ENCODE measurements at regions not wholly inside any gene's neighbourhood (a gene's known extent, or its start where the extent isn't known, plus 50 kb on each side); places are given as distances from the start of the nearest gene placed in this dataset.

DNA sequence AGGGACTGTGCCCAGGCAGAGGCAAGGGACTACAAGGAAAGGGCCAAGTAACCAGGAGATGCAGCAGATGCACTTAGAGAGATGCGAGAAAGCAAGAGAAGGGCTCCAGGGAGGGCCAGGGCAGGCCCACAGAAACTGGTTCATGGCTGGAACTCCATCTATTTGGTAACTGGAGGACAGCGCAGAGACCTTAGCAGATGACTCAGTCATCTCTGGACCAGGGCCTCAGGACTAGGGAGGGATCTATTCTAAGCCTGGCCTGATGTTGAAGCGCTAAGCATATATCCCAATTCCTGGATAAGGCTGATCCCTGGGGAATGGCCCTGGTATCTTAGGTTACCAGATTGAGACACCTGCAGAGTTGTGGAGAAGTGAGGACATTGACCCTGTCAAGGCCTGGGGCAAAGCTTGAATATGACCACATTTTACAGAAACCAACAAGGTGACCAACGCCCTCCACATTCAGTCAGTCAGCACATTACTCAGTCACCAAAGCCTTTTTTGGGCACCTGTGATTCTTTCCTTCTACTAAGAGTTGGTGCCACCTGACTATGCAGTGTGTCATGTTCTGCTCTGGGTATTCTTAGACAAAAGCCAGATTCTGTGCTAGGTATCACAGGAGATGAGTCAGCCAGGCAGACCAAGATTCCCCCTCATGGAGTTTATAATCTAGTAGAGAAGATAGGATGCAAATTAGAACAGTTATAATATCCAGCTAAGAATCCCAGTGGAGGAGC, 68.4 kb upstream of the SLCO3A1 start:
- Histone ChIP-seq H3K27ac (replicated peaks) (no peak overlapping the region), H3K4me3 (no peak overlapping the region), H3K36me3 (no peaks in the 10 kb centered on the region), H3K9me3 (replicated peaks) (no peaks in the 10 kb centered on the region), H3K27me3 (ENCODE audit: low read depth) (no peaks in the 10 kb centered on the region), H3K4me1 (peaks cover 14% of the 10 kb centered on the region)
- TF ChIP-seq, protein P1, sequence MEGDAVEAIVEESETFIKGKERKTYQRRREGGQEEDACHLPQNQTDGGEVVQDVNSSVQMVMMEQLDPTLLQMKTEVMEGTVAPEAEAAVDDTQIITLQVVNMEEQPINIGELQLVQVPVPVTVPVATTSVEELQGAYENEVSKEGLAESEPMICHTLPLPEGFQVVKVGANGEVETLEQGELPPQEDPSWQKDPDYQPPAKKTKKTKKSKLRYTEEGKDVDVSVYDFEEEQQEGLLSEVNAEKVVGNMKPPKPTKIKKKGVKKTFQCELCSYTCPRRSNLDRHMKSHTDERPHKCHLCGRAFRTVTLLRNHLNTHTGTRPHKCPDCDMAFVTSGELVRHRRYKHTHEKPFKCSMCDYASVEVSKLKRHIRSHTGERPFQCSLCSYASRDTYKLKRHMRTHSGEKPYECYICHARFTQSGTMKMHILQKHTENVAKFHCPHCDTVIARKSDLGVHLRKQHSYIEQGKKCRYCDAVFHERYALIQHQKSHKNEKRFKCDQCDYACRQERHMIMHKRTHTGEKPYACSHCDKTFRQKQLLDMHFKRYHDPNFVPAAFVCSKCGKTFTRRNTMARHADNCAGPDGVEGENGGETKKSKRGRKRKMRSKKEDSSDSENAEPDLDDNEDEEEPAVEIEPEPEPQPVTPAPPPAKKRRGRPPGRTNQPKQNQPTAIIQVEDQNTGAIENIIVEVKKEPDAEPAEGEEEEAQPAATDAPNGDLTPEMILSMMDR (IDR thresholded peaks at IDR 0.05; ENCODE audit: borderline replicate concordance): no peak
- intact Hi-C loops (cut with micrococcal nuclease): no loop called here
- no peak for DNase-seq

DNA sequence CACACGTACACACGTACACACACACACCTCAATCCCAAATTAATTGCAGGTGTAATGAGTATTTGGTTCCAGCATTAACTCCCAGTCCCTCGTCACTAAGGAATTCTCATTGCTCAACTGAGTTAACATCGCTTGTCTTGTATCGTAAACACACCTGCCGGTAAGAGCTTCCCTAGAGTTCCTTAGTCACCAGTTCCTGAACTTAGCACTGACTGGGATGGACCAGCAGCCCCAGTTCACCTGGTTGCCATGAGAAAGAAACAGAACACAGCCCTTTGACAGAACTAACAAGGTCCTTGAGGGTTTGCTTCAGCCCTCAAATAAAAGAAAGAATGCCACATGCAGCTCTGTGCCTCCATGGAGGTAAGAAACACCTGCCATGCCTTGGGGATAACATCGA, 66.3 kb upstream of the SLCO3A1 start:
- DNase-seq: no peak
- TF ChIP-seq, protein P1 (IDR thresholded peaks at IDR 0.05; ENCODE audit: borderline replicate concordance): no peak
- intact Hi-C loops (cut with micrococcal nuclease): no loop called here
- Histone ChIP-seq H3K27ac (replicated peaks) (no peak overlapping the region), H3K4me1 (peaks cover 13% of the 10 kb centered on the region), H3K36me3 (no peaks in the 10 kb centered on the region), H3K9me3 (replicated peaks) (no peaks in the 10 kb centered on the region), H3K27me3 (ENCODE audit: low read depth) (no peaks in the 10 kb centered on the region), H3K4me3 (no peak overlapping the region)

DNA sequence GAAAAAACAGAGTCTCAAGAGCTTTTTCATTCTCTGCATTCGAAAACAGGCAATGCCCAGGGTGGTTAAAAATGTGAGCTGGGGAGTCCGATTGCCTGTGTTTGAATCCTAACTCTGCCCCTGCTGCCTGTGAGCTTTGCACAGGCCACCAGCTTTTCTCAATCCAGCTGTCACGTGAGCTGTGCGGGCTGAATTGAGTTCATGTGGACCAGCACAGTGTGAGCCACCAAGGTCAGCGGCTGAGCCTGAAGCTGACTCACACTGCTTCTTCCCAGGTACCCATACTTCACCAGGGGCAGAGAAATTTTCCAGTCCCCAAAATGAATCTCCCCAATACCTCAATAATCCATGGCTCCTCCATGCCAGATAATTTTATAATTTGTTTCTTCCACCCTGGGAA, 64.4 kb upstream of the SLCO3A1 start:
- DNase-seq: no peak
- Histone ChIP-seq H3K27ac (replicated peaks) (no peak overlapping the region), H3K4me1 (no peaks in the 10 kb centered on the region), H3K4me3 (no peak overlapping the region), H3K9me3 (replicated peaks) (no peaks in the 10 kb centered on the region), H3K36me3 (no peaks in the 10 kb centered on the region), H3K27me3 (ENCODE audit: low read depth) (no peaks in the 10 kb centered on the region)
- intact Hi-C loops (cut with micrococcal nuclease): no loop called here
- TF ChIP-seq, protein P1 (IDR thresholded peaks at IDR 0.05; ENCODE audit: borderline replicate concordance): no peak

DNA sequence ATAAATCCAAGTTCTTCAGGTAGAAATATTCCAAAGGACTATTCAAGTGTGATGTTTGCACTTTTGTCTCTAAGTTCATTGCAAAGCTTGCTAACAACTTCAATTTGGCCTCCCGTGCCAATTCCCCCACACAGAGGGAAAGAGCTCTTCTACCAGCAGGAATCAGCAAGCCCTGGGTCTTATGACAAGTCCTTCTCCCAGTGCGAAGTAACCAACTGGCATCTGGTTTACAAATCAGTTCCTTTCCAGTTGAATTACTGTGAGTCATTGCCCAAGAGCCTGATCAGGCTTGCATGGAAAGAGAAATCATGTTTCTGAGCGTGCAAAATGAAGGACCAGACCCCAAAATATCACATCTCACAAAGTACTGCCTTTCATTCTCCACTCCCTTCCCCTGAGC, 62.7 kb upstream of the SLCO3A1 start:
- Histone ChIP-seq H3K9me3 (replicated peaks) (no peaks in the 10 kb centered on the region), H3K27ac (replicated peaks) (no peak overlapping the region), H3K27me3 (ENCODE audit: low read depth) (no peaks in the 10 kb centered on the region), H3K4me1 (peaks cover 3% of the 10 kb centered on the region), H3K4me3 (no peak overlapping the region), H3K36me3 (no peaks in the 10 kb centered on the region)
- TF ChIP-seq, protein P1 (IDR thresholded peaks at IDR 0.05; ENCODE audit: borderline replicate concordance): no peak
- no peak for DNase-seq
- intact Hi-C loops (cut with micrococcal nuclease): no loop called here

DNA sequence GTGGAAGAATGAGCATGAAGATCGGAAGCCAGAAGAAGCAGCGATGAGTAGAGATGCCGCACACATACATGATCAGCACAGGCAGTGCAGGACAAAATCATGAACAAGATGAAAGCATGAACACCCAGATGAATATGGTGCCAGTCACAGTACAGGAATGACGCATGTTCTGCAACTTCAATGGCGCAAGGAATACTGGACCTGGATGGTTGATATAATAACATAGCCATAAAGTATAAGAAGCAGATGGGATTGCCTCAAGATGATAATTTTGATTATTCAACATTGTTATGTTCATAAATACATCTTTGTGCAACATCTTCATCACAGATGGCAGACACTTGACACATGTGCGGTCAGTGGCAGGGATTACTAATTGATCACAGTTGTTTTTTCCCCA, 59.7 kb upstream of the SLCO3A1 start:
- DNase-seq: no peak
- Histone ChIP-seq H3K27ac (replicated peaks) (no peak overlapping the region), H3K4me1 (peaks cover 3% of the 10 kb centered on the region), H3K27me3 (ENCODE audit: low read depth) (no peaks in the 10 kb centered on the region), H3K9me3 (replicated peaks) (no peaks in the 10 kb centered on the region), H3K36me3 (no peaks in the 10 kb centered on the region), H3K4me3 (no peak overlapping the region)
- intact Hi-C loops (cut with micrococcal nuclease): no loop called here
- TF ChIP-seq, protein P1 (IDR thresholded peaks at IDR 0.05; ENCODE audit: borderline replicate concordance): no peak

Measured in left ventricle myocardium inferior (tissue), 1 donor.